Heart right ventricle (tissue), 16 donors: ENCODE measurements at regions not wholly inside any gene's neighbourhood (a gene's known extent, or its start where the extent isn't known, plus 50 kb on each side); places are given as distances from the start of the nearest gene placed in this dataset.
"Not testable (repeated sequence)": the region's sequence is repeated elsewhere in the genome, so short reads cannot be mapped to it uniquely, and the experiment has no call there.

Source experiments
- ATAC-seq, 8 donors: fragments of 200-7000 bp; cut with Tn5 transposase; one replicate each; pipeline ENCODE4 v1.9.1; 2020; ENCODE audit warnings: mild to moderate bottlenecking in 8 of 8, moderate library complexity in 8 of 8, moderate number of reproducible peaks in 1 of 8
- DNase-seq, 2 donors: peaks; one replicate each; pipeline ENCODE4 v3.0.0-alpha.2; 2020
- H3K27ac ChIP-seq, 10 donors: fragments of 200-600 bp; sonication (generic) in 2 of 10; one replicate each; pipeline versions ENCODE4 v1.5.0 to v1.8.0; 2020 to 2022; ENCODE audit warnings: mild to moderate bottlenecking in 3 of 10
- H3K27me3 ChIP-seq, 7 donors: fragments of 200-600 bp; one replicate each; pipeline ENCODE4 v1.8.0; 2021 to 2022; ENCODE audit warnings: mild to moderate bottlenecking in 2 of 7
- H3K36me3 ChIP-seq, 9 donors: fragments of 200-600 bp; sonication (generic) in 1 of 9; one replicate each; pipeline versions ENCODE4 v1.5.0 to v1.8.0; 2020 to 2022; ENCODE audit warnings: mild to moderate bottlenecking in 2 of 9
- H3K4me1 ChIP-seq, 9 donors: fragments of 200-600 bp; sonication (generic) in 1 of 9; one replicate each; pipeline versions ENCODE4 v1.5.0 to v1.8.0; 2020 to 2022; ENCODE audit warnings: mild to moderate bottlenecking in 4 of 9
- H3K4me3 ChIP-seq, 10 donors: fragments of 200-600 bp; sonication (generic) in 2 of 10; one replicate each; pipeline versions ENCODE4 v1.5.0 to v1.8.0; 2020 to 2022; ENCODE audit warnings: mild to moderate bottlenecking in 7 of 10, moderate library complexity in 2 of 10
- H3K9me3 ChIP-seq, 11 donors: fragments of 200-600 bp in 10 of 11; sonication (generic) in 2 of 11; one replicate each; pipeline versions ENCODE4 v1.5.0 to v1.8.0; 2013 to 2022; ENCODE audit warnings: mild to moderate bottlenecking in 2 of 11, control low read depth in 1 of 11, moderate library complexity in 1 of 11
- CTCF ChIP-seq, 9 donors: fragments of 200-600 bp; sonication (generic) in 2 of 9; IDR thresholded peaks; one replicate each; pipeline versions ENCODE4 v1.5.0 to v1.8.0; 2021 to 2022; ENCODE audit warnings: antibody characterized with exemption in 9 of 9, mild to moderate bottlenecking in 5 of 9, moderate library complexity in 1 of 9
- WGBS, 2 donors: extraction: QIAGEN DNeasy Blood & Tissue Kit; methylation state at CpG; one replicate each; pipeline ENCODE4 v1.1.7; 2013; ENCODE audit warnings: inconsistent platforms in 1 of 2; 5-methylcytosine and 5-hydroxymethylcytosine counted together
- intact Hi-C, 10 donors: fragments of 100-400 bp; cut with DNase I; formaldehyde crosslinking; loops; one replicate each; pipeline versions ENCODE4 v1.11.1 to v1.14.2; 2022
- donor health status: Arrhythmogenic right ventricular cardiomyopathy.
- donor health status: ischemic (EF 13 %, LVEDD 7.1; RV severe dilation, severe dysfunction).
- donor health status: healthy with polysubstance abuse.
- donor health status: DM: no; HTN: yes; CAD: no.
- donor health status: DM: no; HTN: no; CAD: no.
- donor health status: ischemic (EF 25% LVEDD 6.9; RV normal size, moderate dysfunction).
- donor health status: ischemic (EF 25% LVEDD 5.7; RV mildly dilated, moderate dysfunction).
- donor health status: healthy.
- donor health status: DM: yes; HTN: yes; CAD: no.
- donor health status: Ischemic cardiomyopathy.
- donor health status: ischemic (EF 35%, LVEDD 5.7; RV mildly dilated, moderate dysfunction).
- donor health status: nonischemic (EF 11% LVEDD 7.7; RV severe dilation, severe dysfunction).
- donor health status: DM: yes; HTN: yes; CAD: no.
- donor health status: PGD.
- donor health status: ischemic (EF 29% LVEDD 5.4; RV normal size, mild dysfunction).
- donor health status: nonischemic (EF 23%, LVEDD 6.1; RV moderate dilation, normal function).

DNA sequence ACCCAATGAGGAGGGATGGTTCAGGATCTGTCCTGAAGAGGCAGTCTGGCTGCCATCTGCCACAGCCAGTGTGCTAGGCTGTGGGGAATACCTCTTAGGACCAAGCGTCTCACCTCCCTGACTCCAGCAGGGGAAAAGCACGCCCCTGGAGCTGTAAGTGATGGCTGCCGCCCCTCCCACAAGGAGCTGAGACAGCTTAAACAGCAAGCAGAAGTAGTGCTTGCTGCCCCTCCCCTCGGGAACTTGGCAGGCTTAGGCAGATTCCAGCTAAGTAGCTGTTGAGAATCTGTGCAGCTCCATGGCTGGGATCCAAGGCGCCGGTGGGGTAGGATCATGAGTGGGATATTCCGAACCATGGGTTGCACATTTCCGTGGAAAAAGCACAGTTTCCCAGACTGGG lies 360.4 kb upstream of the MDGA2 start:
- TF ChIP-seq CTCF (IDR thresholded peaks at IDR 0.05): no peak
- intact Hi-C loops: no loop called here
- Histone ChIP-seq H3K27me3 (no peaks in the 10 kb centered on the region), H3K4me1 (no peaks in the 10 kb centered on the region), H3K27ac (no peak overlapping the region), H3K4me3 (no peak overlapping the region), H3K36me3 (no peaks in the 10 kb centered on the region), H3K9me3 (peaks cover 0 to 51% (median 0%) of the 10 kb centered on the region in 11 donors)
- 42 to 51% methylated on average over 8 of the region's 8 CpGs for WGBS, 2 donors
- DNase-seq (no peak), ATAC-seq (no peak)

GRCh38 chr14:48027115-48027514 lies 351.7 kb upstream of the MDGA2 start:
- TF ChIP-seq CTCF (IDR thresholded peaks at IDR 0.05): no peak
- 58 to 59% methylated on average over 2 of the region's 2 CpGs for WGBS, 2 donors
- Histone ChIP-seq H3K36me3 (no peaks in the 10 kb centered on the region), H3K4me3 (no peak overlapping the region), H3K9me3 (peaks cover 0 to 15% (median 0%) of the 10 kb centered on the region in 11 donors), H3K27ac (no peak overlapping the region), H3K4me1 (no peaks in the 10 kb centered on the region), H3K27me3 (no peaks in the 10 kb centered on the region)
- DNase-seq (no peak), ATAC-seq (no peak)
- intact Hi-C loops: no loop called here

GRCh38 chr14:48023881-48024280 lies 348.5 kb upstream of the MDGA2 start:
- H3K9me3 ChIP-seq: no peaks in the 10 kb centered on the region
- H3K27ac ChIP-seq: no peak overlapping the region
- DNase-seq (no peak), ATAC-seq (no peak)
- WGBS, 2 donors: 43 to 48% methylated on average over 3 of the region's 3 CpGs
- H3K4me1 ChIP-seq: no peaks in the 10 kb centered on the region
- intact Hi-C loops: no loop called here
- H3K27me3 ChIP-seq: no peaks in the 10 kb centered on the region
- H3K4me3 ChIP-seq: no peak overlapping the region
- H3K36me3 ChIP-seq: no peaks in the 10 kb centered on the region
- TF ChIP-seq CTCF (IDR thresholded peaks at IDR 0.05): no peak

DNA sequence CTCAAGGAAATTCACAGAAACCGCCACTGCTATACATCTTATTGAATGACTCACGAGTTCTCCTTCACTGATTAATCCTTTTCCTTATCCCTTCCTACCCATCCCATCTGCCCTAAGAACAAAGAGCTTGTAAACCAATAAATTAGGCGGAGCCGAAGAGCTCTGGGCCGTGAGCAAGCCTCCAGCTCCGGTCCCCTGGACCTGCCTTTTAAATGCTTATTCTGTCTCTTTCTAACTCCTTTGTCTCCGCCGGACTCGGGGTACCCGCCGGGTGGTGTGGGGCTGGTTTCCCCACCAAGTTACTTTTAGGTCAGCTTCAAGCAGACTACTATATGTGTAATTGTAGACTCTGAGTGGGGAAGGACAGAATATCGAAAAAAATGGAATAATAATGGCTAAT lies 336.1 kb upstream of the MDGA2 start:
- H3K4me1 ChIP-seq, H3K27me3 ChIP-seq, DNase-seq, intact Hi-C loops, H3K4me3 ChIP-seq, ATAC-seq, H3K36me3 ChIP-seq, H3K27ac ChIP-seq, H3K9me3 ChIP-seq: not testable (repeated sequence)
- 56 to 58% methylated on average over 12 of the region's 12 CpGs for WGBS, 2 donors

DNA sequence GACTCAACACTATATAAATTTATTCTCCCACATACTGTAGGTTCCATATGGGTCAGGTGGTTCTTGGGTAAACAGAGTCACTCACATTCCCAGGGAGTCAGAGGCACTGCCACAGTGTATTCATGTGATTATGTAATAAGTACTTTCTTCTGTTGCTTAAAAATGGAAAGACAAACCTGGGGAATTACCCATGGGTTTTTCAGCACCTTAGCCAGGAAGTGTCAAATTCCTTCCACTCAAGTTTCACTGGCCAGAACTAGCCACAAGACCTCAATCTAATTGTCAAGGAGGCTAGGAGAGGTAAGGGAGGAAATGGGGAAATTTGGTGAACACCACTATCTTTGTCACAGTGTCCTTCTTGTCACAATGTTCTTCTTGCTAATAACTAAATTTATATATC lies 333.2 kb upstream of the MDGA2 start:
- Histone ChIP-seq H3K4me1 (no peaks in the 10 kb centered on the region), H3K9me3 (no peaks in the 10 kb centered on the region), H3K27ac (no peak overlapping the region), H3K27me3 (no peaks in the 10 kb centered on the region), H3K4me3 (no peak overlapping the region), H3K36me3 (no peaks in the 10 kb centered on the region)
- ATAC-seq (no peak), DNase-seq (no peak)
- intact Hi-C loops: no loop called here
- no peak for TF ChIP-seq CTCF (IDR thresholded peaks at IDR 0.05)
